Neuronal stem cell (in vitro differentiated cells): ENCODE measurements at regions not wholly inside any gene's neighbourhood (a gene's known extent, or its start where the extent isn't known, plus 50 kb on each side); places are given as distances from the start of the nearest gene placed in this dataset.

Source experiments
- DNase-seq: peaks from one replicate; pipeline ENCODE4 v3.0.0-alpha.2; 2013; ENCODE audit warnings: low spot score
- H2AFZ ChIP-seq: one replicate; pipeline ENCODE4 v1.6.1; 2013; ENCODE audit warnings: mild to moderate bottlenecking, low read length, inconsistent platforms
- H2AK5ac ChIP-seq: 2 replicates; pipeline ENCODE4 v1.6.1; 2013; ENCODE audit warnings: low read depth, mild to moderate bottlenecking, inconsistent platforms, low read length, moderate library complexity, mixed read lengths
- H2BK120ac ChIP-seq: 2 replicates; pipeline ENCODE4 v1.6.1; 2013; ENCODE audit warnings: low read depth, mild to moderate bottlenecking, inconsistent platforms, low read length, moderate library complexity, mixed read lengths
- H2BK12ac ChIP-seq: one replicate; pipeline ENCODE4 v1.6.1; 2013; ENCODE audit warnings: low read length, inconsistent platforms
- H2BK15ac ChIP-seq: 2 replicates; pipeline ENCODE4 v1.6.1; 2013; ENCODE audit warnings: mild to moderate bottlenecking, low read length, inconsistent platforms, mixed read lengths
- H2BK5ac ChIP-seq: one replicate; pipeline ENCODE4 v1.6.1; 2013; ENCODE audit warnings: inconsistent platforms, mild to moderate bottlenecking, low read length, moderate library complexity
- H3K14ac ChIP-seq: one replicate; pipeline ENCODE4 v1.6.1; 2013; ENCODE audit warnings: low read length, inconsistent platforms
- H3K18ac ChIP-seq: 2 replicates; pipeline ENCODE4 v1.6.1; 2013; ENCODE audit warnings: low read length, inconsistent platforms
- H3K23ac ChIP-seq: 2 replicates; pipeline ENCODE4 v1.6.1; 2013; ENCODE audit warnings: low read depth, mild to moderate bottlenecking, mixed read lengths, low read length, inconsistent platforms; ENCODE audit not compliant: poor library complexity
- H3K27ac ChIP-seq: replicated peaks from 3 replicates; pipeline ENCODE4 v1.5.1; 2013; ENCODE audit warnings: low read length, inconsistent platforms
- H3K27me3 ChIP-seq, 3 experiments: 2 replicates each; pipeline ENCODE4 v1.6.1; 2013; ENCODE audit warnings: low read length in 3 of 3, mild to moderate bottlenecking in 2 of 3, inconsistent platforms in 1 of 3, low read depth in 1 of 3, mixed read lengths in 1 of 3, moderate library complexity in 1 of 3; ENCODE audit not compliant: control insufficient read depth in 3 of 3, insufficient read depth in 3 of 3
- H3K36me3 ChIP-seq, 2 donors: replicated peaks in 1 of 2; 2 replicates each; pipeline ENCODE4 v1.6.1; 2013; ENCODE audit warnings: low read length in 2 of 2; ENCODE audit not compliant: control insufficient read depth in 2 of 2, insufficient read depth in 2 of 2
- H3K4ac ChIP-seq: 2 replicates; pipeline ENCODE4 v1.6.1; 2013; ENCODE audit warnings: inconsistent platforms, mild to moderate bottlenecking, low read length, moderate library complexity
- H3K4me1 ChIP-seq, 2 donors: 1 replicate in 1 of 2; 2 replicates in 1 of 2; pipeline ENCODE4 v1.6.1; 2013; ENCODE audit warnings: low read length in 2 of 2, low read depth in 1 of 2; ENCODE audit not compliant: control insufficient read depth in 2 of 2, insufficient read depth in 1 of 2
- H3K4me2 ChIP-seq: one replicate; pipeline ENCODE4 v1.6.1; 2013; ENCODE audit warnings: mild to moderate bottlenecking, low read length, inconsistent platforms; ENCODE audit not compliant: insufficient read depth, poor library complexity, severe bottlenecking
- H3K4me3 ChIP-seq, 2 donors: 2 replicates each; pipeline ENCODE4 v1.5.1; 2013; ENCODE audit warnings: low read length in 2 of 2, mild to moderate bottlenecking in 2 of 2, inconsistent platforms in 1 of 2, moderate library complexity in 1 of 2
- H3K79me1 ChIP-seq: one replicate; pipeline ENCODE4 v1.6.1; 2013; ENCODE audit warnings: low read depth, mild to moderate bottlenecking, inconsistent platforms, low read length, moderate library complexity
- H3K9ac ChIP-seq: one replicate; pipeline ENCODE4 v1.6.1; 2013; ENCODE audit warnings: mild to moderate bottlenecking, low read depth, low read length, inconsistent platforms; ENCODE audit not compliant: poor library complexity
- H3K9me3 ChIP-seq, 2 donors: replicated peaks in 1 of 2; 2 replicates each; pipeline versions ENCODE3 to v1.6.1; 2013; ENCODE audit warnings: low read length in 2 of 2, mild to moderate bottlenecking in 2 of 2, inconsistent platforms in 1 of 2, low read depth in 1 of 2, mixed read lengths in 1 of 2, moderate library complexity in 1 of 2; ENCODE audit not compliant: control insufficient read depth in 2 of 2, insufficient read depth in 1 of 2
- H4K8ac ChIP-seq: one replicate; pipeline ENCODE4 v1.6.1; 2013; ENCODE audit warnings: low read depth, mild to moderate bottlenecking, inconsistent platforms, low read length, moderate library complexity
- H4K91ac ChIP-seq: one replicate; pipeline ENCODE4 v1.6.1; 2013; ENCODE audit warnings: low read length, low read depth, mild to moderate bottlenecking, inconsistent platforms; ENCODE audit not compliant: poor library complexity
- WGBS, 2 donors: extraction: QIAGEN DNeasy Blood & Tissue Kit; methylation state at CpG; one replicate each; pipeline ENCODE4 v1.1.7; 2013; ENCODE audit warnings: missing lambda C conversion rate in 2 of 2, mixed read lengths in 1 of 2; ENCODE audit not compliant: insufficient read length in 2 of 2, insufficient replicate concordance in 1 of 2; ENCODE audit errors: extremely low coverage in 2 of 2; 5-methylcytosine and 5-hydroxymethylcytosine counted together

- Histone ChIP-seq H3K27ac (no peak overlapping the region), H3K36me3 (no peaks in the 10 kb centered on the region), H3K18ac (no peak overlapping the region), H4K91ac (no peak overlapping the region), H3K79me1 (no peaks in the 10 kb centered on the region), H3K4me2 (no peak overlapping the region), H3K4me1 (peaks cover 0 to 1% of the 10 kb centered on the region in 2 donors), H3K14ac (no peak overlapping the region), H2BK5ac (no peak overlapping the region), H3K9ac (no peak overlapping the region), H2AFZ (no peak overlapping the region), H2BK120ac (no peak overlapping the region), H2BK15ac (no peak overlapping the region), H3K23ac (no peak overlapping the region), H3K4me3 (no peak overlapping the region), H3K9me3 (no peaks in the 10 kb centered on the region), H2AK5ac (no peak overlapping the region), H3K27me3 (no peaks in the 10 kb centered on the region), H3K4ac (no peak overlapping the region), H4K8ac (no peak overlapping the region), H2BK12ac (no peak overlapping the region)
- DNase-seq, result no peak
- no CpG with 5 or more reads among the region's 1 CpG for WGBS, 2 donors
These were observed 309.0 kb upstream of the GULP1 start for GRCh38 chr2:187982668-187983067.

DNA sequence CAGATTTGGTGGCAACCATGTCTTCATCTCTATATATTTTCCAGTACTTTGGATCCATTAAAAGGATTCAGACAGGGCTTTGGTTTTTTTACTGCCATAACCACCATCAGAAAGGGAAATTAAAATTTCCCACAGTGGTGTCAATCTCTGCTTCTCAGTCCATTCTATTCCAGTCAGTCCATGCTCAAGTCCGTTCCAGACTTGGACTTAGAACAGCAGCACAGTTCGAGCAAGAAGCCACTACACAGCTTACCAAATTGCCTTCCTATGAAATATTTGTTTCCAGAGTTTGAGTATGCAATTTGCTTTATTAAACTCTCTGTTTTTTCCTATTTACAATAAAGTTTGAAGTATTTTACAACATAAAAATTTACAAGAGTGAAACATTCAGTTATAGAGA lies 306.5 kb upstream of the GULP1 start:
- Histone ChIP-seq H3K36me3 (no peaks in the 10 kb centered on the region), H2BK15ac (no peak overlapping the region), H2AFZ (no peak overlapping the region), H3K4me3 (no peak overlapping the region), H3K4me1 (peaks cover 0 to 2% of the 10 kb centered on the region in 2 donors), H4K91ac (no peak overlapping the region), H3K14ac (no peak overlapping the region), H2BK12ac (no peak overlapping the region), H3K27me3 (no peaks in the 10 kb centered on the region), H3K27ac (no peak overlapping the region), H4K8ac (no peak overlapping the region), H3K23ac (no peak overlapping the region), H3K9ac (no peak overlapping the region), H2BK5ac (no peak overlapping the region), H3K9me3 (no peaks in the 10 kb centered on the region), H2BK120ac (no peak overlapping the region), H3K4ac (no peak overlapping the region), H3K79me1 (no peaks in the 10 kb centered on the region), H3K4me2 (no peak overlapping the region), H2AK5ac (no peak overlapping the region), H3K18ac (no peak overlapping the region)
- WGBS, 2 donors, result no CpG with 5 or more reads among the region's 2 CpGs
- DNase-seq, result no peak

GRCh38 chr2:187985923-187986322 lies 305.8 kb upstream of the GULP1 start:
- peak overlapping the region; percentile 48 for H2AFZ ChIP-seq
- no peaks in the 10 kb centered on the region for H3K27me3 ChIP-seq
- DNase-seq, result no peak
- no peak overlapping the region for H3K27ac ChIP-seq
- no peak overlapping the region for H3K23ac ChIP-seq
- no peak overlapping the region for H2BK12ac ChIP-seq
- no peak overlapping the region for H3K4me2 ChIP-seq
- H2BK5ac ChIP-seq, result no peak overlapping the region
- H2BK120ac ChIP-seq, result no peak overlapping the region
- no peak overlapping the region for H4K8ac ChIP-seq
- no peak overlapping the region for H3K4ac ChIP-seq
- no peaks in the 10 kb centered on the region for H3K79me1 ChIP-seq
- H3K4me1 ChIP-seq, result peaks cover 0 to 2% of the 10 kb centered on the region in 2 donors
- no peak overlapping the region for H3K18ac ChIP-seq
- H4K91ac ChIP-seq, result no peak overlapping the region
- H3K14ac ChIP-seq, result no peak overlapping the region
- no peaks in the 10 kb centered on the region for H3K36me3 ChIP-seq
- H3K9ac ChIP-seq, result no peak overlapping the region
- H2BK15ac ChIP-seq, result no peak overlapping the region
- H3K9me3 ChIP-seq, result no peaks in the 10 kb centered on the region
- H2AK5ac ChIP-seq, result no peak overlapping the region
- no peak overlapping the region for H3K4me3 ChIP-seq
- no CpG with 5 or more reads among the region's 4 CpGs for WGBS, 2 donors

DNA sequence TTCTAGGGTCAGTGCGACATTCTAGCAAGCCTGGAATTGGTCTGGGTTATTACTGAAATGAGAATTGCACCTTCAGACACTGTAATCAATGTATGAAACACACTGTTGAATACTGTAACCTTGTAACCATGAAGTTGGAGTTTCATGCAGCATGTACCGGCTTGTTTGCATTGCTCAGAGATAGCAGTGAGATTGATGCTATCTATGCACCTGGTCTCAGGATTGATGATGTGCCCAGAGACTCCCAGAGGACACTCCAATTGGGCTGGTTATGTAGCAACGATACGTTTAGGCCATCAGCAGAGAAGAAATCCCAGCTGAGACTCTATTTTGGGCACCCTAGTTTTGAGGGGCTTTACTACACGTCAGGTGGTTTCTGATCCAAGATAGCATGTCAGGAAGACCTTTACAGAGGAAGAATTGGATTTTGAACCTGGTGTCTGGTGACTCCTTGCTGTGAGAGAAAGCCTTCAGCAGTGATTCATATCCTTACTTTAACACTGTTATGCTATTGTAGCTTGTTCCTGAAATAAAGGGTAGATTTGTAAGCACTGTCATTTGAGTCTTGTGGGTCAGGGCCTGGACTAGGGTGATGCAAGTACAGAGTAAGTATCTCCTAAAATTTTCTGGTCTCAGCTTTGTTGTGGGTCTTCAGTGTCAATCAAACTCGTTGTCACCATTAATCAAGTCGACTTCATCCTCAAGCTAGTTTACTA lies 305.1 kb upstream of the GULP1 start:
- H3K4ac ChIP-seq, result no peak overlapping the region
- no peak overlapping the region for H2BK12ac ChIP-seq
- no peaks in the 10 kb centered on the region for H3K27me3 ChIP-seq
- H3K9me3 ChIP-seq, result no peaks in the 10 kb centered on the region
- H2BK120ac ChIP-seq, result no peak overlapping the region
- no peak overlapping the region for H4K91ac ChIP-seq
- H3K18ac ChIP-seq, result no peak overlapping the region
- no peak overlapping the region for H3K4me3 ChIP-seq
- no peak overlapping the region for H2AK5ac ChIP-seq
- H2BK15ac ChIP-seq, result no peak overlapping the region
- H2BK5ac ChIP-seq, result no peak overlapping the region
- H3K36me3 ChIP-seq, result no peaks in the 10 kb centered on the region
- H4K8ac ChIP-seq, result no peak overlapping the region
- no peaks in the 10 kb centered on the region for H3K79me1 ChIP-seq
- no peak overlapping the region for H3K4me2 ChIP-seq
- H3K27ac ChIP-seq, result no peak overlapping the region
- H3K23ac ChIP-seq, result no peak overlapping the region
- WGBS, 2 donors, result no CpG with 5 or more reads among the region's 7 CpGs
- H3K14ac ChIP-seq, result no peak overlapping the region
- no peak overlapping the region for H3K9ac ChIP-seq
- peak overlapping the region; percentile 48 for H2AFZ ChIP-seq
- DNase-seq, result no peak
- peaks cover 0 to 2% of the 10 kb centered on the region in 2 donors for H3K4me1 ChIP-seq
